Sciatic nerve (tissue), 2 donors: ENCODE measurements at regions not wholly inside any gene's neighbourhood (a gene's known extent, or its start where the extent isn't known, plus 50 kb on each side); places are given as distances from the start of the nearest gene placed in this dataset.

Source experiments
- ATAC-seq: fragments of 200-7000 bp; cut with Tn5 transposase; one replicate; pipeline ENCODE4 v1.9.1; 2020; ENCODE audit warnings: mild to moderate bottlenecking, moderate library complexity
- DNase-seq: peaks from one replicate; pipeline ENCODE4 v3.0.0-alpha.2; 2020; ENCODE audit warnings: low spot score
- intact Hi-C: fragments of 100-400 bp; cut with DNase I; formaldehyde crosslinking; loops from one replicate; pipeline ENCODE4 v1.14.2; 2022
- donor health status: DM: no; HTN: no; CAD: no.
- donor health status: DM: no; HTN: no; CAD: no.

GRCh38 chr16:54547052-54547451 lies 260.5 kb upstream of the IRX3 start:
- intact Hi-C loops: no loop called here
- DNase-seq: no peak
- ATAC-seq: no peak

GRCh38 chr16:54546521-54546920 lies 259.9 kb upstream of the IRX3 start:
- intact Hi-C loops: no loop called here
- no peak for ATAC-seq
- no peak for DNase-seq

GRCh38 chr16:54545854-54546511 lies 259.4 kb upstream of the IRX3 start:
- ATAC-seq (no peak), DNase-seq (no peak)
- intact Hi-C loops: no loop called here

GRCh38 chr16:54544553-54545180 lies 258.1 kb upstream of the IRX3 start:
- no peak for ATAC-seq
- DNase-seq: no peak
- intact Hi-C loops: no loop called here

DNA sequence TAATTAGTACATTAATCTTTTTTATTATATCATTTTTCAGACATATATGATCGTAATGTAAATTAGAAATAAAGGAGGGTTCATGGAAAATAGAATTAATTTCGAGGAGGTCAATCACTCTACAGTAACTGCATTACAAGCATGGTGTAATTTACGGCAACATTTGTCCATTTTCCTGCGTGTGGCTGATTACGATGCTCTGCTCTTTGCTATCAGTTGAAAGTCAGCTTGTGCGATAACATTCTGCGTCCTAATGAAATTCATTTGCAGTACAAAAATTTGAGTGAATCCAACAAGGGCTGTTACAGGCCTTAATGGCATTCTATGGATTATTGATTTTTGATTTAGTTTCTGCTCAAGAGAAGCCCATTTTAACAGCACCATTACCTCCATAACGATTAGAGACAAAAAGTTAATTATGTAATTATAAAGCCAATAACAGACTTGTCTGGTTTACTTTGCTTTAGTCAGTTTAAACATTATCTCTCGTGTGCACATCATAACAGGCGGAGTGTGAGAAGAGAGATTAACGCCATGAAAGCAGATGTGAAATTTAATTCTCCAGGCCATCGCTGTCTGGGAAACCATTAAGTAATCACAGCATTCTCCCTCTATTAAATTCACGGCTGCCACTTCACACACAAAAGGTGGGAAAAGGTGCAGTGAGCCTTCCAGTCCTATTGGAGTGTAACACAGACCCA lies 256.4 kb upstream of the IRX3 start:
- intact Hi-C loops: no loop called here
- DNase-seq (no peak), ATAC-seq (no peak)

DNA sequence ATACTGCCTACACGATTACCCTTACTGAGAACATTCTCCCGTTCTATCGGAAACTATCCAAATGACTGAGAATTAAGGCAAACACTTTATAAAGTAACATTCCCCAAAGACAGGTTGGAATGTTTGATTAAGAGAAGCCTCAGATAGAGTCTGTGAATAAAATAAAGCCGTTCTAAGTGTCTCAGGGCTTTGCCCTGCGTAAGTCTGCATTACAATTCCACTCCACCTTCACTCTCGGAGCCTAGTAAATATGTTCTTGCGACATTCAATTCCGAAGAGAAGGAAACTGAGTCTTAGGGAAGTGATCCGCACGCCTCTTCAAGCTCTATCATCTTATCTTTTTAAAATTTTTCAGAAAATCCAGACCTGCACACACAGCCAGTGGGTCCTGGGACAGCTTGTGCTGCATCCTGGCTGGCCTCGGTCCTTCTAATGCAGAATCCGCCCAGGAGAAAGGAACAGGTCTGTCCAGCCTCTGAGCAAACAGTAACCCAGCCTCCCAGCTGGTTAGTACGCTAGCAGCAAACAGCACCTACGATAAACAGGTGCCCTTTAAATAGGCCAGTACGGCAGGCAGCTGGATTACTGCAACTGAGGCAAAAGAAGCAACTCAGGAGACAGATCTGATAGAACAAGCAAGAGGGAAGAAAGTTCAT lies 254.1 kb upstream of the IRX3 start:
- intact Hi-C loops: no loop called here
- DNase-seq (no peak), ATAC-seq (no peak)

DNA sequence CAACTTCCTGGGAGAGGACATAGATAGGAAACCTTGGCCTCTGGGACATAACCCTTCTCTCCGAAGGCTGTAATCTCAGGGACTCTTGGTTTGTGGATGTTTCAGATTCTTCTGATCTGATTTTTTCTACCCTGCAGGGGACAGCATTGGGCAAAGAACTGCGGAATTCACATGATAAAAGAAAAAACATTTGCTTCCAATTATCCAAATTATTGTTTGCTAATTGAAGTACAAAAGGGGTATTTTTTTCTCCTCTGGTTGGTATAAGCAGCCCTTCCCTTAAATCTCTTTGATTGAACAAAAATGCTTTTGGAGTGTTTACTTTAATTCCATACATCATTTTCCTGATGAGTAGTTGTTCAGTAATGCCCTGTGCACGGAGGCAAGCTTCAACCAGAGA lies 251.7 kb upstream of the IRX3 start:
- ATAC-seq: no peak
- DNase-seq: no peak
- intact Hi-C loops: no loop called here

DNA sequence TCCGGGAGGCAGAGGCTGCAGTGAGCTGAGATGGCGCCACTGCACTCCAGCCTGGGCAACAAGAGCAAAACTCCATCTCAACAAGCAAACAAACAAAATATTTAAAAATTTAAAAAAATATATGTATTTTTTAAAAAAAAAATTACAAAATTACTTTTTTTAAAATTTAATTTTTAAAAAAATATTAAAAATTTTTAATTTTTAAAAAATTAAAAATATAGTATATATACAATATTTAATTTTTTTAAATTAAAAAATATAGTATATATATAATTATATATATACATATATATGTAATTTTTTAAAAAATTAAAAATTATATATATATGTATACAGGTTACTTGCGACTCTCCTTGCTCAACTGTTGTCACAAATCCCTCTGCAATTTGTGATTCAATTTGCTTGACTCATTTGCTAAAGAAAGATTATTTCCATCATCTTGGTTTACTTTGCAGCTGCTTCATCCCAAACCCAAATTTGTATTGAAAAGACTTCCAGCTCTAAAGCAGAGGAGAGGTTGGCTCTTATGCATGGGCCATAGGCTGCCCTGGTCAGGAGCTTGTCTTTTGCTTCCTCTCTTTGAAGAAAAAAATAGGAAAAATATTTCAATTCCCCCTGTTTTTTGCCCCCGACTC lies 247.4 kb upstream of the IRX3 start:
- intact Hi-C loops: no loop called here
- no peak for ATAC-seq
- DNase-seq: no peak

GRCh38 chr16:54526916-54527315 lies 240.3 kb upstream of the IRX3 start:
- no peak for DNase-seq
- no peak for ATAC-seq
- intact Hi-C loops: no loop called here

DNA sequence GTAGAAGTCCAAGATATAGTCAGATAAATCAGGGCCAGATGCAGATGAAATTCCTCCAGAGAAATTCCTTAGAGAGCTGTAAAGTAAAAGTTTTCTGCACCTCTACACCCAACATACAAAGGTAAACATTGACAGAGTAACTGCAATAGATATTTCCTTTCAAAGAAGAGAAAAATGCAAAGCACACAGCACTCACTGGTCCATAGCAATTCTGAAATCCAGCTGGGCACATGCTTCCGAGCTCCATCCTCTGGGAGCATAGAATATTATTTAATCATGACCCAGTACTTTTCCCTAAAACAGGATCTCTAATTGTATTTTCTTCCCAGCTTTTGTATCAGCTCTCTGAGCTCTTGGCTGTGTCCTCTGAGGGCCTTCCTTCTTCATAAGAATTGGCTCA lies 239.5 kb upstream of the IRX3 start:
- intact Hi-C loops: no loop called here
- ATAC-seq: no peak

GRCh38 chr16:54525104-54525503 lies 238.5 kb upstream of the IRX3 start:
- DNase-seq: no peak
- intact Hi-C loops: no loop called here
- no peak for ATAC-seq

More for the DNA sequence above, 239.5 kb upstream of the IRX3 start:
- no peak for DNase-seq

GRCh38 chr16:54522584-54522983 lies 236.0 kb upstream of the IRX3 start:
- ATAC-seq (peak; percentile 48), DNase-seq (no peak)
- intact Hi-C loops: no loop called here

- ATAC-seq: no peak
- no peak for DNase-seq
- intact Hi-C loops: no loop called here
Observed at GRCh38 chr16:54521327-54521726, 234.7 kb upstream of the IRX3 start.

- ATAC-seq: no peak
- no peak for DNase-seq
- intact Hi-C loops: no loop called here
Observed at GRCh38 chr16:54519161-54519695, 232.6 kb upstream of the IRX3 start.

DNA sequence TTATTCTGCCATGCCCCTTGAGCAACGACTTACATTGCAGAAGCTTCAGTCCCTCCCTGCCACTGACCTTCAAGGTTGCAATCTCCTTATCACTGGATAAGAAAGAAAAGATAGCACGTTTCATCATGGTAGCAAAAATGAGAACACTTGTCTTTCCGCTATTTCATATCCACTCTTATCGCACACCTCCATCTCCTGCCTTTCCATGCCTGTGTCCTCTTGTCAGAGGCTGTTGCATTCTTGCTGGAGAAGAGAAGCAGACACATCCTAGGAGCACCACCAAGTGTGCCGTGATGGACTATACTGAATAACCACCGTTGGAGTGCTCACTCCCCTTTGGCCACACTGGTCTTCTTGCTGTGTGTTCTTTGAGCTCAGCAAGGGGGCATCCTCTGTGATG lies 230.6 kb upstream of the IRX3 start:
- DNase-seq (no peak), ATAC-seq (no peak)
- intact Hi-C loops: no loop called here

- DNase-seq (no peak), ATAC-seq (no peak)
- intact Hi-C loops: no loop called here
Observed at GRCh38 chr16:54512467-54512995, 225.9 kb upstream of the IRX3 start.

GRCh38 chr16:54511222-54511731 lies 224.7 kb upstream of the IRX3 start:
- intact Hi-C loops: no loop called here
- DNase-seq: no peak
- ATAC-seq: no peak

- ATAC-seq (no peak), DNase-seq (no peak)
- intact Hi-C loops: no loop called here
Observed at GRCh38 chr16:54510685-54511221, 224.2 kb upstream of the IRX3 start.

- intact Hi-C loops: no loop called here
- DNase-seq: no peak
- no peak for ATAC-seq
Observed at GRCh38 chr16:54509456-54509855, 222.9 kb upstream of the IRX3 start.
